NCI-H748 (cell line): ENCODE measurements at regions not wholly inside any gene's neighbourhood (a gene's known extent, or its start where the extent isn't known, plus 50 kb on each side); places are given as distances from the start of the nearest gene placed in this dataset.

Experiments
- DNase-seq: peaks from one replicate; lab custom pipeline; 2025; ENCODE audit not compliant: unreplicated experiment; lab: John Stamatoyannopoulos, UW

DNA sequence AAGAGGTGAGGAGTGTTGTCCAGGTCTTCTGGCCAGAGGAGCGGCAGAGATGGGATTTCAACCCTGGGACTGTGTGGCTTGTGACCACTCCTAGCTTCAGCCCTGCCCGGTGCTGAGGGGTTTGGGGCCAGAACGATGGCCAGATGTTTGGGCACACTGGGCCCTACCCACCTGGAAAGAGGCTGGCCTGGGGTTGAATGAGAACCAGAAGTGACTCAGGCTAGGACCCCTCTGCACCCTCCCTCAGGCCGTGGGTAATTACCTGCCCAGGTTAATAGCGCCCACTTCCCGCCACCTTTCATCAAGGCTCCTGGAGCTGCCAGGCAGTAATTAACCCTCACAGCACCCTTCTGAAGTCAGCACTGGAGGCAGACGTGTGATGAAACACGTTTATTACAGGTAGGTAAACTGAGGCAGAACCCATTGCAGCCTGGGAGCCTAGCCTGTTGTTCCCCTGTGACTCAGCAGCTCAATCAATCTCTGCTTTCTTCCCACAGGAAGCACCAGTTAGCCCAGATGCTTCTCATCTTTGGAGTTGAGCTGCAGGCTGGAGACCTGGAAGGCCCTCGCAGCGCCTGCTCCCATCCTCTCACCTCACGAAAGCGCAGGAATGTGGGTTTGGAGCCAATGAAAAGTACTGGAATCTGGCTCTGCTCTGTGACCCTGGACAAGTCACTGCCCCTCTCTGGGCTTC is 120.8 kb downstream of the CEBPB start:
- DNase-seq = no peak

DNA sequence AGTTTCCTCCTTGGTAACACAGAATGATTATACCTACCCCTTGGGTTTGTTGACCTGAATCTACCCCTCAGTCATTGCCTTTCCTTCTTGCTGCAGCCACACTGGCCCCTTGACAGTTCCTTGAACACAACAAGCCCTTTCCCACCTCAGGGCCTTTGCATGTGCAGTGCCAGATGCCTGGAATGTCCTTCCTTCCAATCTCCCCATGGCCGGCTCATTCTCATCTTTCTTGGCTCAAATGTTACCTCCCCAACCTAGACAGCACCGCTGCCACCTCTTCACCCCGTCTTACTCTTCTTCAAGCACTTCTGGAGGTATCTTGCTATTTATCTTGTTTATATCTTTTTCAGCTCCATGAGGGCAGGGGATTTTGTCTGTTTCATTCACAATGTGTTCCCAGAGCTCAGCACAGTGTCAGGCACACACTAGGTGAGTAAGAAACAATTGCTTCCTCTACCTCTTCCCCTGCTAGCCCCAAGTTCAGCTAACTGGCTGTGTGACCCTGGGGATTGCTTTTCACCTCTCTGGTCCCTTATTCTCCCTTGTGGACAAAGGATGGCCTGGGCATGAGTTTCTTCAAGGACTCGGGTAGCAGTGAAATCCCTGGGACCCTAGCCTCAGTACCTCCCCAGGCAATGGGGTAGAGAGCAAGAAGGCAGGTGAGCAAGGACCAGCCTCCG is 121.5 kb downstream of the CEBPB start:
- DNase-seq = no peak

DNA sequence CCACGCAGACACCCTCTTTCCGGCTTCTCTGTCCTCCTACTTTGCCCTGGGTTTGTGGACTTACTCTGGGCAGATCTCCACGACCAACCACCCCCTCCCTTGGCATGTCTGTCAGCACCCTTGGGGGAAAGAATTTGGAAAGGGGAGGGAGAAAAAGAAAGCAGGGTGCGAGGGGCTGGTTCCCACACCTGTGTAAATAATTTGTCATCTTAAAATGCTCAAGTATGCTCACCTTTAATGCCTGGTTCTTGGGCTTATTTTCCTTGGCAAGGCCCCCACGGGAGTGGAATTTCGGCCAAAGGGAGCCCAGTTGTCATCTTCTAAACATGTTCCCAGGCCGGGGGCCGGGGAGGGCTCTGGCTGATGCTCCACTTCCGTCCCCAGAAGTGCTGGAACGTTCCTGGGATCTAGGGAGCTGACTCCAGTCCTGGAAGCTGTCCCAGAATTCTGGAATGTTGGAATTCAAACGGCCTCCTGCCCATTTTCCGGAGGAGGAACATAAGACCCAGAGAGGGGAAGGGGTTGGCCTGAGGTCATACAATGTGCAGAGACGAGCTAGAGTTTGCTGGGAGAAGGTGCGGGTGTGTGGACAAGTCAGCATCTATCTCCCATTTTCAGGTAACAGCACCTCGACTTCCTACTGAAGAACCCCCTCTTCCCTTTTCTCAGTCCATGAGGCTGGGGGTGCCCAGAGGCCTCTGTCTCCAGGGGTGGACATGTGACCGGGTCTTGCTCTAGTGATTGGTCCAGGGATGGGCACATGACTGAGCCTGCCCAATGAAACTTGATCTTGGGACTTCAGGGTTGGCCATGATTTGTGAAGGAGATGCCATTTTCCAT is 122.3 kb downstream of the CEBPB start:
- DNase-seq = no peak

DNA sequence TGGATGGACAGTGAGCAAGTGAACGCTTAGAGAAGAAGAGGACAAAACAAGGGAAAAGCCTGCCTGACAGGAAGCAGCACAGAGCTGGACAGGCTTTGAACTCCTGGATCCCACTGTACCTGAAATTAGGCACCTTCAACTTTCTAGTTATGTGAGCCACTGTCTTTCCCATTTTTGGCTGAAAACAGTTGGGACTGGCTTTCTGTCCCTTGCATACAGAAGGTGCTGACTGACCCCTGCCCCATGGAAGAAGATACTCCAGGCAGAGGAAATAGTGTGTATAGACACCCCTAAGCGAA is 122.8 kb downstream of the CEBPB start:
- DNase-seq = no peak

DNA sequence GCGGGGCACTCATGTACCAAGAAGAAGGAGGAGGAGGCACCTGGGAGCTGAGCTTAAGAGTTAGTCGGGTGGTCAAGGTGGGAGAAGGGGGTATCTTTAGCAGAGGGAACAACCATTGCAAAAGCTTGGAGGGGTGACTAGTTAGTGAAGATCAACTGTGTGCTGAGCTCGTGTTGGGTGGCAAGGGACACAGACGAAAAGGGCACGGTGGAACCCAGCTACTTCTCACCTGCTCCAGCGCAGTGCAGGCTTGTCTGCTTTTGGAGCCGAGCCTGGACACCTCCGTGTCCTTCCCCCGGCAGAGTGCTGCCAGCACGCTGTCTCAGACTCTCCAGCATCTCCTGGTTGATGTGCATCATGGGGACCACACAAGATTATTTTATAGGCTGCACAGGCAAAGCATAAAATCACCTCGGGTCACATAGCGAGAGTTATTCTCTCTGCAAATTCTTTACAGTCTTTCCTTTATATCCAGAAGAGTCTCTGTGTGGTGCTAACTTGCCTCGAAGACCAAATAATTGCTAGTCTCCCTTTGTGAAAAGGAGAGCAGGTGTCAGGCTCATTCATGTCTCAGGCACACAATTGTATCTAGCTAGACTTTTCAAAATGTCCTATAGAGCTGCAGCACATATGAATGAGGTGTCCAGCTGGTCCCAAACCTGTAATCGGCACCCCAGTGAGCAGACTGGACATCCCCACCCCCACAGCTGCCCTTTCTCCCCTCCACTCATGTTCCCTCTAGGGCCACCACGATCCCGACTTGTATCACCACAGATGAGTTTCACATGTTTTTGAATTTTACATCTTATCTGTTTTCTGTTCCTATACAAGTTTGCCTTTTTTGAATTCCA is 123.4 kb downstream of the CEBPB start:
- peak; percentile 30 for DNase-seq

DNA sequence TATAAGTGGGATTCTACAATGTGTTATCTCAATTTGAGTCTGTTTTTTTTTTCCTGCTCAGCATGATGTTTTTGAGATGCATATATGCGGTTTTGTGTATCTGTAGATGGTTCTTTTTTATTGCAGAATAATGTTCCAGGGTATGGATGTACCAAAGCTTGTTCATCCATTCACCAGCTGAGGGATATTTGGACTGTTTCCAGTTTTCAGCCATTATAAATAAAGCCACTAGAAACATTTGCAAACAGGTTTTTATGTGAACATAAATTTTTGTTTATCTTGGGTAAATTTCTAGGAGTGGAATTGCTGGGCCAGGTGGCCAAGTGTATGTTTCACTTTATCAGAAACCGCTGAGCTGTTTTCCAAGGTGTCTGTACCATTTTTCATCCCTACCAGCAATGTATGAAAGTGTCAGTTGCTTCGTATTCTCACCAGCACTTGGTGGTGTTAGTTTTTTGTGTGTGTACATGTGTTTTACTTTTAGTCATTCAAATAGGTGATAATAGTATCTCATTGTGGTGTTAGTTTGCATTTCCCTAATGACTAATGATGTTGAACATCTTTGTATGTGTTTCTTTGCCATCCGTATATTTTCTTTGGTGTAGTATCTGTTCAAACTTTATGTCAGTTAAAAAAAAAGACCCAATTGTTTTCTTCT is 124.2 kb downstream of the CEBPB start:
- peak; percentile 29 for DNase-seq

DNA sequence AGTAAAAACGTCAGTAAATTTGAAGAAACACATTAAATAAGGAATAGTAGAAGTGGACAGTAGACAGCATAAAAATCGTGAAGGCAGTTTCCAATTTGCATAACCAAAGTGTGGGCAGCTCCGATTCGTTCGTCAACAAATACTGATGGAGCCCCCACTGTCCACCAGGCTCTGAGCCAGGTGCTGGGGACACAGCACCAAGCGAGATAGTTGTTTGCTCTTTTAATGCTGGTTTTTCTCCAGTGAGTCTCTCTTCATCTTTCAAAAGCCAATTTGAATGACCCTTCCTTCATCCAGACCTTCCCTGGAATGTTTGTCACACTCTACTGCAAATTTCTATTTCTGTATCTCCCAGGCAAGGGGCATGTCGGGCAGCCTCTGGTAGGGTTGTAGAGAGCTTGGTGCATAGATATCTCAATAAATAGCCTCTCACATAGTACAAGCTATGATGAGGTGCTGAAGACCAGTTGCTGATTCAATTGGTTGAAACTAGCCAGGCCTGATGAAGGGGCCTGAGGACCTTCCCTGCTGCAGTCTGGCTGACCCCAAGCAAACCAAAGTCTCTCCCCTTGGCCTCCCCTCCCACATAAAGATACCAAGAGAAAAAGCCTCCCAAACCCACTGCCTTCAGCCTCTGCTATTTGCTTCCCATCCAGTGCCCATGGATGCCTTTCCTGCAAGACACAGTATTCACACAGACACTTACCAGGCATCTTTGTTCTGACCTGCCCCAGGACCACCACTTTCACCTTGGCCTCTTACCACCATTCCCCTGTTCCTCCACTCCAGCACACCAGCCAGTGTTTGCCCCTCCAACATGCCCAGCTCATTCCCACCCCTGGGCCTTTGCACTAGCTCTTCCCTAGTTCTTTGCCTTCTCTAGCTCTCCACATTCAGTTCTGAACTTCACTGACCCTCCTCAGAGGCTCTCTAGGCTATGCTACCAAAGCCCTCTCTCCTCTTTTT is 125.2 kb downstream of the CEBPB start:
- DNase-seq = no peak

DNA sequence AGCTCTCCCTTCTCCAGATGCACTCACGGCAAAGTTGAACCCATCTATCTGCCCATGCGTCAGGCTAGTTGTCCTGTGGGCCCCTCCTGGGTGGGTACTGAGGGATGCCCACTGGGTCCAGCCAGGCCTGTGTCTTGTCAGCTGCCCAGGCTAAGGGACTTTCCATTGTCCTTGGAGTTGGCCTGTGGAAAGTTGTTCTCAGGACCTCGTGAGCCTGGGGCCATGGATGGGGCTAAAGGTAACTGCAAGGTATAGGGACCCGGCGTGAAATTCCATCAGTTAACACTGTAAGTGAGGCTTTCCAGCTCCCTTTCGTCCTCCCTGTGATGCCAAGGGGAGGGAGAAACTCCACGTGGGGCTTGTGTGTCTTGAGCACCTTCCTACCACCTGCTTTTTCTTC is 126.5 kb downstream of the CEBPB start:
- DNase-seq = no peak

DNA sequence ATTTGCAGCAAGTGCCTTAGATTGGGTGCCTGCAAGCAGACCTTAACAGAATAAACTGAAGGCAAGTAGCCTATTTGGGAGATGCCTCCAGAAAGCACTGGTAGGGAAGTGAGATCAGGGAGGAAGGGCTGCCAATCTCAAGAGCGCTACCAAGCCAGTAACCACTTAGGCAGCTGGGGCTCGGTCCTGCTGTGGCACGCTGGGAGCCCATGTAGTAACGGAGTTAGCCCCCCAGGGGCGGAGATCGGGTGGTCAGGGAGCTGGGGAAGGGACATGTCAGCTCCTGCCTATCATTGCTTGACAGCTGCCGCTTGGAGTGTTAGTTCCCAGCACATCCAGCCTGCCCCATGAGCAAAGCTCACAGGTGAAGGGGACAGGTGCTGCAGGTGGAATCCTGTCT is 127.0 kb downstream of the CEBPB start:
- peak; percentile 34 for DNase-seq

DNA sequence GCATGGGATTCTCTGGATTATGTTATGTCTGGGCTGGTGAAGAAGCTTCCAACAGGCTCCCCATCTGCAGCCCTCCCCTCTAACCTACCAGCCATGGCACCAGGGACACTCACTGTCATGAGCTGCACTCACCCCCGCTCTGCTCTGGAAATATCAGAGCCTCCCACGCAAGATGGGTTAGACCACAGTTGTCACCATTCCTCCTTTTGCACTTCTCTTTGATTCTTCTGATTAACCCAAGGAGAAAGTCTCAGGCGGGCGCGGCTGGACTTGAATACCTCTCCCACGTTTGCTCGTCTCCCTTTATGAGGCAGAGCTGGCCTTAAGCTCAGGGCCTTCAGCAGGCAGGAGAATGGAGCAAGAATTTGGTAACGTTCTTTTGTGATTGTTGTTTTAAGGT is 128.1 kb downstream of the CEBPB start:
- no peak for DNase-seq

DNA sequence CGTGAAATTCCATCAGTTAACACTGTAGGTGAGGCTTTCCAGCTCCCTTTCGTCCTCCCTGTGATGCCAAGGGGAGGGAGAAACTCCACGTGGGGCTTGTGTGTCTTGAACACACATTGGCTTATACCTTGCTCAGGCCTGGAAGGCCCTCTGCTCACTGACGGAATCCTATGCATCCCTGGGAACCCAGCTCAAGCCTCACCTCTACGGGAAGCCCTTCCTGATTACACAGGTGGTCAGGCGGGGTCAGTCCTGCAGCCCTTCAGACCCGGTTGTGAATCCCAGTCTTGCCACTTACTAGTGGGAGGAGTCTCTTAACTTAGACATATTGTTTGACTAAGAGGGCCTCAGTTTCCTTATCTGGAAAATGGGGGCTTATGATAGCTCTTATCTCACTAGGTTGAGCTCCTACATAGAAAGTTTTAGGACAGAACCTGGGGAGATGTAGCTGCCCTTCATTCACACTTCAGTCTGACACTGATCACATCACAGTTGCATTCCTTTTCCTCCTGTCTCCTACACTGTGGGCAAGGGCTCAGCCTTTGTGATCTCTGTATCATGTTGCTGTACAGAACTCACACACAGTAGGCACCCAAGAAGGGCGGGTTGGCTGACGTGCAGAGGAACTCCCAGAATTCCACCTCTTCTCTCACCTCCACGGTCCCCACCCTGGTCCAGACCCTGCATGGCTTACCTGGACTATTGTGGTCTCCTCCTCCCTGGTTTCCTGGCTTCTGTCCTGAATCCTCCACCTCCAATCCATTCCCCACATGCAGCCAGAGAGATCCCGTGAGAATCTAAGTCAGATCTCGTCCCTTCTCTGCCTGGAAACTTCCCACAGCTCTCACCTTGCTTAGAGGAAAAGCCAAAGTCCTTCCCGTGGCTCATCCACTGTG is 129.6 kb downstream of the CEBPB start:
- DNase-seq = no peak

DNA sequence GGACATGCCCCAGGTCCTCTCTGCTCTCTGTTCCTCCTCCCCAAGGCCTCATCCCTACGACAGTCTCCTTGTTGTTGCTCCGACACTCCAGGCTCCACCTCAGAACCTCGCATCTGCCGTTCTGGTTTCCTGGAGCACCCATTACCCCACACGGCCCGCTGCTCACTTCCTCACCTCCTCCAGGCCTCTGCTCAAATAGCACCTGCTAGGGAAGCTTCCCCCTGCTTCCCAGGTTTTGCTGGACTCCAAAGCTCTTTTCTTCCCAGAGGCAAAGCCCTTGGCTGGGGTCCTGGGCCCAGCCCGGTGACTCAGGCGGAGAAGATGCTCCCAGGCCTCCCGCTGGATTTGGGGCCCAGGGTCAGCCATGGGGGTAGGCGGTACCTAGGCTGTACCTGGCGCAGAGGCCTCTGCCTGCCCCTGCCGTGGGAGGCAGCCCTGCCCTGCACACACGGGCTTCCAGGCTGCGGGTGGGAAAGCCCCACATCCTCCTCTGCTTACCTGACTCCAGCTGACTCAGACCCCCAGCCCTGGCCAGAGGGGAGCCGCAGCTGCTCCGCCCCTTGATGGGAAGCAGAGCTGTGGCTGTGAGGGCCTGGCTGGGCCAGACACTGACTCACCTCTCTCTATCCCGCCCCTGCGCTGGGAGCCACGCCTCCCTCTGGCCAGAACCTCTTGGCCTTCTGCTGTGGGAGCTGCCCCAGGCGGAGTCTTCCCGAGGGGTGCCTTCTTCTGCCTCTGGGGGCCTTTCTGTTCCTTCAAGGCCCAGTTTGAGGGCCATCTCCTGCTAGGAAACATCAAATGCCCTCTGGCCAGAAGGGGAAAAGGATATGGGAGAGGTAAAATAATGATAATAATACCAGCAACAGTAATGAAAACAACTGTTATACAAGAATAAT is 130.5 kb downstream of the CEBPB start:
- DNase-seq = no peak

DNA sequence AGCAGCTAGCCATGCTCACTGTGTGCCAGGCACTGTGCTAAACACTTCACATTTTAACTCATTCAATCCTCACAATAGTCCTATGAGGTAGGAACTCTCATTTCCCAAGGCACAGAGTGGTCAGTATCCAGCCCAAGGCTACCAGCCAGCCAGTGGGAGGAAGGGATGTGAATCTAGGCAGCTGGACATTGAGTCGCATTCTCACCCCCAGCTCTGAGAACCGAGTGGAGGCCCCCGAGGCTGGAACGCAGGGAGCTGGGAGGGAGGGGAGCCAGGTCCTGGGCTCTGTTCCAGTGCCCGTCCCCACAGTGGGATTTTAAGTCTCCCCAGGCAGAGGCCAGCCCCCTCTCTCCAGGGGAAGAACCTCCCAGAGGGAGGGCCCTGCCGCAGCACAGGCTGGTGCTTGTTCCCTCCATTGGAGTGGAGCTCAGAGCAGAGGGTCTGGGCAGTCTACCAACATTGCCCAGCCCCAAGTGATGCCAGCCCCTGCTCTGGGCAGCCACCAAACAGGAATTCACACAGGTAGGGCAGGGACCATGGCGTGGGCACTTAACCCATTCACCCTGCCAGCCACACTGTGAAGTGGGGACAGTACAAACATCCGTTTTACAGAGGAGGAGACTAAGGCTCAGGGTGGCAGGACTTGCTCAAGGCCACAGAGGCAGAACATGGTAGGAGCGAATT is 131.3 kb downstream of the CEBPB start:
- DNase-seq = no peak

DNA sequence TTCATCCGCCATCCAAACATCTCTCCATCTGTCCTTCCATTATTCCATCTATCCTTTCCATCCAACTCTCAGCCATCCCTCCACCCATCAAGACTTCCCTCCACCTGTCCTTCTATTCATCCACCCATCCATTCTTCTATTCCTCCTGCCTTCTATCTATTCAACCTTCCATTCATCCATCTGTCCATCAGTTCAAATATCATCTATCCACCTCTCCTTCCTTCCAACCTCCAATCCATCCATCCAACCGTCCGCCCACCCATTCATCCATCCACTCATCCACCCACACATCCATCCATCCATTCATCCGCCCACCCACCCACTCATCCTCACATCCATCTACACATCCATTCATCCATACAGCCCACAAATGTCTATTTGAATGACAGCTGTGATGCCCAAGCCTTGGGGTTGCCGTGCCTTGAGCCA is 132.1 kb downstream of the CEBPB start:
- DNase-seq = no peak

DNA sequence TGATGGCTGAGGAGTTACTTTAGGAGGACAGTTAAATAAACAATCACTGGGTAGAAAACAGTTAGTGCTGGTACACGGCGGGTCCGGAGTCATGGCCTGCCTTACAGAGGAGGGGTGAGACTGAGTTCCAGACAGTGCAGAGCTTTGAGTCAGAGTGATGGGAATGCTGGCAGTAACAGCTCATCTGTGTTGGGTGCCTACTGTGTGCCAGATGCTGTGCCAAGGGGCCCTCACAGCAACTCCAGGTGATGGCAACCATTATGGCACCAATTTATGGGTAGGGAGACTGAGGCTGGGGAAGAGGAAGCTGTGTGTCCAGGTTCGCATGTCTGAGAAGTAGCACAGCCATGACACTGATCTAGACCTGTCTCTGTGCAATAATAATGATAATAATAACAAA is 132.6 kb downstream of the CEBPB start:
- no peak for DNase-seq

DNA sequence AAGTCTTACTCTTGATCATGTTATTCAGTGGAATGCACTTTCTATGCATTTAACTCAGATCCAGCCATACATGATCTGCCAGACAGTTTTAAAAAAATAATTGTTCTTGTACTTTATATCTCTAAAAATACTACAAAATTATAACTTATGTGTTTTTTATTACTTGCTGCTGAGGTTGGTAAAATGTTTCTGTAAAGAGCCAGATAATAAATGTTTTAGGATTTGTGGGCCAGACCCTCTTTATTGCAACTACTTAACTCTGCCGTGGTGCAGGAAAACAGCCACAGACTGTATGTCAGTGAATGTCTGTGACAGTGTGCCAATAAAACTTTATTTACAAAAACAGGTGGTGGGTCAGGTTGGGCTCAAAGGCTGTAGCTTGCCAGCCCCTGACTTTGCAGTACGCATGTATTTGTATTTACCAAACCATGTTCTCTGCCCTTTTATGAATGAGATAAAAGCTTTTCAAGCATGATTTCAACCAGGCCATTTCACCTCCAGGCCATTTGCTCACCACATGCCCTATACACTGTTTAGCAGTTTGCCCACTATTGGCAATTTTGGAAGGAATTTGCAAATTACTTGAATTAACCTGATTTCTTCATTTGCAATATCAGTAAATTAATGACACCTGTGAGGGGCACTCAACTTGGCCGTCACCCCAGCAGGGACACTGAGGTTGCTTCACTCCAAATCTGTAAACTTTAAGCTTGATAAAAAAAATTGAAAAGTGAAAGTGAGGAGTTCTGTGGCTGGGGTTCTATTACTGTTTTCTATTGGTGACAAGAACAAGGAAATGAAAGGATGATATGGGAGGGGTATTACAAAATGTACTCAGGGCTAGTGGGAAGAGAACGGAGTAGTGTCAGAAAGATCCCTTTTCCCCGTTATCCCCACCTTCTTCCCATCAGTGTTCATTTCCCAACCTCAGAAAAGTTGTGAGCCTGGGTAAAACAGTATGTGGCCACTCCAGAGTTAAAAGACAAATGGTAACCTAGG is 133.4 kb downstream of the CEBPB start:
- no peak for DNase-seq
